ENCODE measurements at regions not wholly inside any gene's neighbourhood (a gene's known extent, or its start where the extent isn't known, plus 50 kb on each side); places are given as distances from the start of the nearest gene placed in this dataset.

GRCh38 chr1:82386365-82387011 lies 585.8 kb downstream of the ADGRL2 start:
- Mint-ChIP-seq H3K27ac (no peak overlapping the region), H3K9me3 (peaks cover 10% of the 10 kb centered on the region), H3K36me3 (no peaks in the 10 kb centered on the region), H3K4me1 (peaks cover 6% of the 10 kb centered on the region), H3K4me3 (no peak overlapping the region), H3K27me3 (ENCODE audit: low read depth) (no peaks in the 10 kb centered on the region)
- CTCF ChIA-PET = no interaction called here
- POLR2A ChIA-PET = no interaction called here
- TF ChIP-seq ATF1 (CRISPR knock-in tag; IDR thresholded peaks at IDR 0.05) (no peak), JAZF1 (CRISPR knock-in tag; IDR thresholded peaks at IDR 0.05) (no peak)
- ATAC-seq = no peak
- DNase-seq (ENCODE audit: low spot score) = no peak

- Mint-ChIP-seq H3K36me3 (no peaks in the 10 kb centered on the region; the same call in 1 of the 2 replicates), H3K4me3 (no peak overlapping the region), H3K27ac (no peak overlapping the region), H3K4me1 (no peaks in the 10 kb centered on the region), H3K27me3 (ENCODE audit: low read depth) (no peaks in the 10 kb centered on the region), H3K9me3 (peaks cover 13% of the 10 kb centered on the region)
- ATAC-seq (no peak), DNase-seq (ENCODE audit: low spot score) (no peak)
- TF ChIP-seq, protein P1, sequence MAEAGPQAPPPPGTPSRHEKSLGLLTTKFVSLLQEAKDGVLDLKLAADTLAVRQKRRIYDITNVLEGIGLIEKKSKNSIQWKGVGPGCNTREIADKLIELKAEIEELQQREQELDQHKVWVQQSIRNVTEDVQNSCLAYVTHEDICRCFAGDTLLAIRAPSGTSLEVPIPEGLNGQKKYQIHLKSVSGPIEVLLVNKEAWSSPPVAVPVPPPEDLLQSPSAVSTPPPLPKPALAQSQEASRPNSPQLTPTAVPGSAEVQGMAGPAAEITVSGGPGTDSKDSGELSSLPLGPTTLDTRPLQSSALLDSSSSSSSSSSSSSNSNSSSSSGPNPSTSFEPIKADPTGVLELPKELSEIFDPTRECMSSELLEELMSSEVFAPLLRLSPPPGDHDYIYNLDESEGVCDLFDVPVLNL (CRISPR knock-in tag; IDR thresholded peaks at IDR 0.05; ENCODE audit: borderline replicate concordance, low read depth) = no peak
- TF ChIP-seq TEAD1 (CRISPR knock-in tag; IDR thresholded peaks at IDR 0.05) = no peak
- no peak for TF ChIP-seq ZNF423 (CRISPR knock-in tag; IDR thresholded peaks at IDR 0.05)
- TF ChIP-seq, protein P2, sequence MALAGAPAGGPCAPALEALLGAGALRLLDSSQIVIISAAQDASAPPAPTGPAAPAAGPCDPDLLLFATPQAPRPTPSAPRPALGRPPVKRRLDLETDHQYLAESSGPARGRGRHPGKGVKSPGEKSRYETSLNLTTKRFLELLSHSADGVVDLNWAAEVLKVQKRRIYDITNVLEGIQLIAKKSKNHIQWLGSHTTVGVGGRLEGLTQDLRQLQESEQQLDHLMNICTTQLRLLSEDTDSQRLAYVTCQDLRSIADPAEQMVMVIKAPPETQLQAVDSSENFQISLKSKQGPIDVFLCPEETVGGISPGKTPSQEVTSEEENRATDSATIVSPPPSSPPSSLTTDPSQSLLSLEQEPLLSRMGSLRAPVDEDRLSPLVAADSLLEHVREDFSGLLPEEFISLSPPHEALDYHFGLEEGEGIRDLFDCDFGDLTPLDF (CRISPR knock-in tag; IDR thresholded peaks at IDR 0.05) = no peak
- TF ChIP-seq, protein P3, sequence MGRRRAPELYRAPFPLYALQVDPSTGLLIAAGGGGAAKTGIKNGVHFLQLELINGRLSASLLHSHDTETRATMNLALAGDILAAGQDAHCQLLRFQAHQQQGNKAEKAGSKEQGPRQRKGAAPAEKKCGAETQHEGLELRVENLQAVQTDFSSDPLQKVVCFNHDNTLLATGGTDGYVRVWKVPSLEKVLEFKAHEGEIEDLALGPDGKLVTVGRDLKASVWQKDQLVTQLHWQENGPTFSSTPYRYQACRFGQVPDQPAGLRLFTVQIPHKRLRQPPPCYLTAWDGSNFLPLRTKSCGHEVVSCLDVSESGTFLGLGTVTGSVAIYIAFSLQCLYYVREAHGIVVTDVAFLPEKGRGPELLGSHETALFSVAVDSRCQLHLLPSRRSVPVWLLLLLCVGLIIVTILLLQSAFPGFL (CRISPR knock-in tag; IDR thresholded peaks at IDR 0.05; ENCODE audit: borderline replicate concordance) = no peak
- TF ChIP-seq CBFB (CRISPR knock-in tag; IDR thresholded peaks at IDR 0.05; ENCODE audit: low read depth) = no peak
- no peak for TF ChIP-seq MXD4 (CRISPR knock-in tag; IDR thresholded peaks at IDR 0.05; ENCODE audit: borderline replicate concordance)
- no peak for TF ChIP-seq ZNF532 (CRISPR knock-in tag; IDR thresholded peaks at IDR 0.05; ENCODE audit: borderline replicate concordance)
- no peak for TF ChIP-seq SMAD4 (CRISPR knock-in tag; IDR thresholded peaks at IDR 0.05)
- TF ChIP-seq ELF4 (CRISPR knock-in tag; IDR thresholded peaks at IDR 0.05; ENCODE audit: low read depth) = no peak
- CTCF ChIA-PET = no interaction called here
- POLR2A ChIA-PET = no interaction called here
Observed at GRCh38 chr1:82384776-82385175, 584.0 kb downstream of the ADGRL2 start.

DNA sequence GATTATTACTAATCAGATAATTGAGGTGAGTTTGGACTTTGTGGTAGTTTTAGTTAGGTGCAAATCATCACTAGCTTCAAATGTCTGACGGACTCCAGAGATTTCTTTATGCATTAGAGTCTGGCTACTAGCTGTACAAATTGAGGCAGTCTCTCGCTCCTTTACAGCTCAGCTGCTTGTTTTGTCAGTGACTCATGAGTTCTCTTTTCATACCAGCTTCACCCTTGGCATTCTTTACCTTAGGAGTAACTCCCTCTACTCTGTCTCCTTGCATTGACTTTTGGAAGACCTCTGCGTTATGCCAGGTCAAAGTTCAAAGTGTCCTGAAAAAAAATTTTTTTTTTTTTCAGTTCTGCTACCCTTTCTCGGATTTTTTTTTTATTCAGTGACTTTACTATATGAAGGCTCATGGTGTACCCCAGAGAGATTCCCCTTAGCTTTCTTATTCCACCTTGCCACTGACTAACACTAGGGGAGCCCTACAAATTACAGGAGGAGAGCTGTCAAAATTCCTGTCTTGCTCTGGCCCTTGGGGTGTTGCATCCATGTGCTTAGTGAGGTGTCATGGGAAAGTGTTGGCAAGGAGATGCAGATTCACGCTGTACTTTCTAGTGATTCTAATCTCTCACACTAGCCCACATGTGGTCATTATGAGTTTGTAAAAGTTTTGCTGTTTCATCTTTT lies 576.6 kb downstream of the ADGRL2 start:
- Mint-ChIP-seq H3K27me3 (ENCODE audit: low read depth) (no peaks in the 10 kb centered on the region), H3K9me3 (peaks cover 10% of the 10 kb centered on the region), H3K4me3 (no peak overlapping the region), H3K36me3 (no peaks in the 10 kb centered on the region; the same call in 1 of the 2 replicates), H3K27ac (no peak overlapping the region), H3K4me1 (no peaks in the 10 kb centered on the region)
- CTCF ChIA-PET = interaction anchor here (1.0 to 1.4 kb wide), 5 partner anchors 8 to 287 kb away, joined by 3 to 5 read pairs (median 3); no protein-coding TSS in a partner anchor
- ATAC-seq (peak; percentile 83), DNase-seq (ENCODE audit: low spot score) (no peak)
- POLR2A ChIA-PET = interaction anchor here (0.7 kb wide), 1 partner anchor 196 kb away, joined by 5 read pairs; no protein-coding TSS in a partner anchor
- no peak for TF ChIP-seq ZSCAN18 (CRISPR knock-in tag; IDR thresholded peaks at IDR 0.05)
- TF ChIP-seq, protein P4, sequence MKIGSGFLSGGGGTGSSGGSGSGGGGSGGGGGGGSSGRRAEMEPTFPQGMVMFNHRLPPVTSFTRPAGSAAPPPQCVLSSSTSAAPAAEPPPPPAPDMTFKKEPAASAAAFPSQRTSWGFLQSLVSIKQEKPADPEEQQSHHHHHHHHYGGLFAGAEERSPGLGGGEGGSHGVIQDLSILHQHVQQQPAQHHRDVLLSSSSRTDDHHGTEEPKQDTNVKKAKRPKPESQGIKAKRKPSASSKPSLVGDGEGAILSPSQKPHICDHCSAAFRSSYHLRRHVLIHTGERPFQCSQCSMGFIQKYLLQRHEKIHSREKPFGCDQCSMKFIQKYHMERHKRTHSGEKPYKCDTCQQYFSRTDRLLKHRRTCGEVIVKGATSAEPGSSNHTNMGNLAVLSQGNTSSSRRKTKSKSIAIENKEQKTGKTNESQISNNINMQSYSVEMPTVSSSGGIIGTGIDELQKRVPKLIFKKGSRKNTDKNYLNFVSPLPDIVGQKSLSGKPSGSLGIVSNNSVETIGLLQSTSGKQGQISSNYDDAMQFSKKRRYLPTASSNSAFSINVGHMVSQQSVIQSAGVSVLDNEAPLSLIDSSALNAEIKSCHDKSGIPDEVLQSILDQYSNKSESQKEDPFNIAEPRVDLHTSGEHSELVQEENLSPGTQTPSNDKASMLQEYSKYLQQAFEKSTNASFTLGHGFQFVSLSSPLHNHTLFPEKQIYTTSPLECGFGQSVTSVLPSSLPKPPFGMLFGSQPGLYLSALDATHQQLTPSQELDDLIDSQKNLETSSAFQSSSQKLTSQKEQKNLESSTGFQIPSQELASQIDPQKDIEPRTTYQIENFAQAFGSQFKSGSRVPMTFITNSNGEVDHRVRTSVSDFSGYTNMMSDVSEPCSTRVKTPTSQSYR (CRISPR knock-in tag; IDR thresholded peaks at IDR 0.05) = no peak
- no peak for TF ChIP-seq PRRX2 (CRISPR knock-in tag; IDR thresholded peaks at IDR 0.05)
- no peak for TF ChIP-seq ZNF138 (CRISPR knock-in tag; conservative IDR thresholded peaks at IDR 0.05)
